Stimulated activated naive CD8-positive, alpha-beta T cell treated with anti-CD3 and anti-CD28 coated beads, Interleukin-15, amount 100 ng/mL, for 72 hours (primary cell): ENCODE measurements at regions not wholly inside any gene's neighbourhood (a gene's known extent, or its start where the extent isn't known, plus 50 kb on each side); places are given as distances from the start of the nearest gene placed in this dataset.

ENCODE experiments used
- ATAC-seq: fragments of 150-1000 bp; cut with Tn5 transposase; 2 replicates; pipeline ENCODE4 v1.10.0; 2021; ENCODE audit warnings: mild to moderate bottlenecking, moderate library complexity
- DNase-seq, 2 donors: peaks; one replicate each; pipeline ENCODE4 v3.0.0; 2021 to 2022
- H3K27ac Mint-ChIP-seq, 2 donors: one replicate each; pipeline ENCODE4 v1.8.0; 2022; ENCODE audit warnings: mild to moderate bottlenecking in 2 of 2, mixed read lengths in 2 of 2, moderate library complexity in 2 of 2
- H3K27me3 Mint-ChIP-seq: one replicate; pipeline ENCODE4 v1.8.0; 2022; ENCODE audit warnings: mixed read lengths
- H3K4me1 Mint-ChIP-seq: one replicate; pipeline ENCODE4 v1.8.0; 2022; ENCODE audit warnings: mild to moderate bottlenecking, mixed read lengths
- H3K4me3 Mint-ChIP-seq, 2 donors: one replicate each; pipeline ENCODE4 v1.8.0; 2022; ENCODE audit warnings: mild to moderate bottlenecking in 2 of 2, mixed read lengths in 2 of 2, moderate library complexity in 1 of 2
- H3K9me3 Mint-ChIP-seq, 2 donors: one replicate each; pipeline ENCODE4 v1.8.0; 2022; ENCODE audit warnings: mixed read lengths in 2 of 2

GRCh38 chr5:173450188-173450587, 122.0 kb upstream of the STC2 start:
- DNase-seq (no peak), ATAC-seq (no peak)
- Mint-ChIP-seq H3K4me1 (no peaks in the 10 kb centered on the region), H3K27ac (no peak overlapping the region), H3K27me3 (peaks cover 7% of the 10 kb centered on the region), H3K9me3 (no peaks in the 10 kb centered on the region), H3K4me3 (no peak overlapping the region)

GRCh38 chr5:173448856-173449255, 120.6 kb upstream of the STC2 start:
- DNase-seq, result no peak
- Mint-ChIP-seq H3K4me3 (no peak overlapping the region), H3K27me3 (peaks cover 5% of the 10 kb centered on the region), H3K9me3 (no peaks in the 10 kb centered on the region), H3K4me1 (no peaks in the 10 kb centered on the region), H3K27ac (no peak overlapping the region)
- ATAC-seq, result no peak

GRCh38 chr5:173443971-173444370, 115.8 kb upstream of the STC2 start:
- H3K27me3 Mint-ChIP-seq, result peaks cover 9% of the 10 kb centered on the region
- no peak for DNase-seq
- H3K27ac Mint-ChIP-seq, result no peak overlapping the region
- ATAC-seq, result no peak
- no peak overlapping the region for H3K4me3 Mint-ChIP-seq
- no peaks in the 10 kb centered on the region for H3K9me3 Mint-ChIP-seq
- no peaks in the 10 kb centered on the region for H3K4me1 Mint-ChIP-seq

- Mint-ChIP-seq H3K27ac (no peak overlapping the region), H3K9me3 (no peaks in the 10 kb centered on the region), H3K4me3 (no peak overlapping the region), H3K27me3 (peaks cover 10% of the 10 kb centered on the region), H3K4me1 (no peaks in the 10 kb centered on the region)
- DNase-seq, result no peak
- ATAC-seq, result no peak
Observed at GRCh38 chr5:173441053-173441628, 112.9 kb upstream of the STC2 start.

GRCh38 chr5:173438951-173439350, 110.7 kb upstream of the STC2 start:
- DNase-seq, result no peak
- Mint-ChIP-seq H3K4me1 (no peaks in the 10 kb centered on the region), H3K27me3 (peaks cover 18% of the 10 kb centered on the region), H3K9me3 (no peaks in the 10 kb centered on the region), H3K27ac (no peak overlapping the region), H3K4me3 (no peak overlapping the region)
- no peak for ATAC-seq

- no peak for ATAC-seq
- no peak overlapping the region for H3K27ac Mint-ChIP-seq
- peaks cover 9% of the 10 kb centered on the region for H3K27me3 Mint-ChIP-seq
- no peak for DNase-seq
- no peaks in the 10 kb centered on the region for H3K9me3 Mint-ChIP-seq
- no peak overlapping the region for H3K4me3 Mint-ChIP-seq
- H3K4me1 Mint-ChIP-seq, result no peaks in the 10 kb centered on the region
Observed at GRCh38 chr5:173435447-173435846, 107.2 kb upstream of the STC2 start.

GRCh38 chr5:173434270-173434669, 106.1 kb upstream of the STC2 start:
- Mint-ChIP-seq H3K9me3 (no peaks in the 10 kb centered on the region), H3K4me3 (no peak overlapping the region), H3K4me1 (no peaks in the 10 kb centered on the region), H3K27me3 (peaks cover 9% of the 10 kb centered on the region), H3K27ac (no peak overlapping the region)
- DNase-seq (no peak), ATAC-seq (no peak)

GRCh38 chr5:173430394-173430793, 102.2 kb upstream of the STC2 start:
- Mint-ChIP-seq H3K27me3 (peaks cover 8% of the 10 kb centered on the region), H3K4me3 (no peak overlapping the region), H3K27ac (no peak overlapping the region), H3K4me1 (no peaks in the 10 kb centered on the region), H3K9me3 (no peaks in the 10 kb centered on the region)
- no peak for DNase-seq
- ATAC-seq, result no peak

GRCh38 chr5:173429489-173430150, 101.4 kb upstream of the STC2 start:
- H3K27ac Mint-ChIP-seq, result no peak overlapping the region
- H3K9me3 Mint-ChIP-seq, result no peaks in the 10 kb centered on the region
- peaks cover 7% of the 10 kb centered on the region for H3K27me3 Mint-ChIP-seq
- DNase-seq (no peak), ATAC-seq (no peak)
- no peaks in the 10 kb centered on the region for H3K4me1 Mint-ChIP-seq
- H3K4me3 Mint-ChIP-seq, result no peak overlapping the region

GRCh38 chr5:173423452-173424117, 95.4 kb upstream of the STC2 start:
- H3K4me1 Mint-ChIP-seq, result no peaks in the 10 kb centered on the region
- H3K27ac Mint-ChIP-seq, result no peak overlapping the region
- peaks cover 7% of the 10 kb centered on the region for H3K27me3 Mint-ChIP-seq
- ATAC-seq (no peak), DNase-seq (no peak)
- H3K9me3 Mint-ChIP-seq, result peaks cover 8 to 11% of the 10 kb centered on the region in 2 donors
- no peak overlapping the region for H3K4me3 Mint-ChIP-seq

- H3K27ac Mint-ChIP-seq, result no peak overlapping the region
- no peak overlapping the region for H3K4me3 Mint-ChIP-seq
- no peaks in the 10 kb centered on the region for H3K27me3 Mint-ChIP-seq
- DNase-seq (no peak), ATAC-seq (no peak)
- no peaks in the 10 kb centered on the region for H3K4me1 Mint-ChIP-seq
- H3K9me3 Mint-ChIP-seq, result peaks cover 23 to 35% of the 10 kb centered on the region in 2 donors
Observed at GRCh38 chr5:173420108-173420507, 91.9 kb upstream of the STC2 start.

- ATAC-seq (no peak), DNase-seq (no peak)
- Mint-ChIP-seq H3K9me3 (peaks cover 11 to 26% of the 10 kb centered on the region in 2 donors), H3K27ac (no peak overlapping the region), H3K4me3 (no peak overlapping the region), H3K27me3 (peaks cover 11% of the 10 kb centered on the region), H3K4me1 (no peaks in the 10 kb centered on the region)
Observed at GRCh38 chr5:173413471-173413982, 85.3 kb upstream of the STC2 start.

- H3K27ac Mint-ChIP-seq, result no peak overlapping the region
- no peak for ATAC-seq
- H3K4me1 Mint-ChIP-seq, result no peaks in the 10 kb centered on the region
- H3K4me3 Mint-ChIP-seq, result no peak overlapping the region
- DNase-seq, result no peak
- peaks cover 11% of the 10 kb centered on the region for H3K27me3 Mint-ChIP-seq
- peaks cover 11 to 19% of the 10 kb centered on the region in 2 donors for H3K9me3 Mint-ChIP-seq
Observed at GRCh38 chr5:173412566-173412965, 84.4 kb upstream of the STC2 start.

- Mint-ChIP-seq H3K4me3 (no peak overlapping the region), H3K9me3 (peaks cover 9 to 13% of the 10 kb centered on the region in 2 donors), H3K27ac (no peak overlapping the region), H3K4me1 (no peaks in the 10 kb centered on the region), H3K27me3 (peaks cover 11% of the 10 kb centered on the region)
- DNase-seq, result no peak
- no peak for ATAC-seq
Observed at GRCh38 chr5:173411791-173412555, 83.8 kb upstream of the STC2 start.

GRCh38 chr5:173410459-173411233, 82.4 kb upstream of the STC2 start:
- Mint-ChIP-seq H3K4me1 (no peaks in the 10 kb centered on the region), H3K27me3 (peaks cover 11% of the 10 kb centered on the region), H3K9me3 (peaks cover 4% of the 10 kb centered on the region in 2 donors), H3K27ac (no peak overlapping the region), H3K4me3 (no peak overlapping the region)
- DNase-seq (no peak), ATAC-seq (no peak)
